ENCODE measurements at regions not wholly inside any gene's neighbourhood (a gene's known extent, or its start where the extent isn't known, plus 50 kb on each side); places are given as distances from the start of the nearest gene placed in this dataset.

DNA sequence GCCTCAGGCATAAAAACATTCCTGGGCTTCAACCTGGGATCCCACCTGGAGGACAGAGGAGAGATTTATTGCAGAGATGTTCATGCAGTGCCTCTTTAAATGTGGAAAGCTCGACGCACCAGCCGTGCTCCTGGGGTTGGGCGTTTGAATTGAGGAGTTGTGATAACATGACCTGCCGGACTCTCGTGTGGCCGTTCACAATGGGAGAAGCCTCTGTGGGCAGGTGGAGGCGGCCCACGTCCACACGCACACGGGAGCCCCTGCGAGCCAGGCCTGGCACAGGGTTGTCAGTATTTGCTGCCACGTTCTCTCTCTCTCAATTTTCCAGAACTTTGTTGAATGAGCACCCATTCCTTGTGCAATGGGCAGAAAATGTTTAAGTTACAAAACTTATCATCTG, 58.3 kb upstream of the PPARA start:
- no peak for DNase-seq

GRCh38 chr22:46092670-46093410, 57.5 kb upstream of the PPARA start:
- no peak for DNase-seq

- no peak for DNase-seq
These were observed 56.5 kb upstream of the PPARA start for GRCh38 chr22:46093796-46094195.

DNA sequence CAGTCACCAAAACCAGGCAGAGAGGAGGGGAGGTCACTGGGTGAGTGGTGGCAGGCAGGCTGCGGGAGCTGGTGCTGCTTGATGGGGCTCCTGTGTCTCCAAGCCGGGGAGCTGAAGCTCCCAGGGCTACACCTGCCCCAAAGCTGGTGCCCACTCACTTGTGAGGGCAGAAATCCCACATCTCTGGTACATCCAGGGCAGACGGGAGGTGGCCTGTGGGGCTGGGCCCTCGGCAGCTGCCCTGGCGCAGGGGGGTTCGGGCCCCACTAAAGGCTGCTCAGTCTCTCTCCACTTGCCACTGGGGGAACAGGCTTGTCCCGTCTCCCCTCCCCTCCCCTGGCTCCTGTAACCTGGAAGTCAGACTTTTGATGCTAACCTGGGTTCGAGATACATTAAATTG, 55.6 kb upstream of the PPARA start:
- no peak for DNase-seq

DNA sequence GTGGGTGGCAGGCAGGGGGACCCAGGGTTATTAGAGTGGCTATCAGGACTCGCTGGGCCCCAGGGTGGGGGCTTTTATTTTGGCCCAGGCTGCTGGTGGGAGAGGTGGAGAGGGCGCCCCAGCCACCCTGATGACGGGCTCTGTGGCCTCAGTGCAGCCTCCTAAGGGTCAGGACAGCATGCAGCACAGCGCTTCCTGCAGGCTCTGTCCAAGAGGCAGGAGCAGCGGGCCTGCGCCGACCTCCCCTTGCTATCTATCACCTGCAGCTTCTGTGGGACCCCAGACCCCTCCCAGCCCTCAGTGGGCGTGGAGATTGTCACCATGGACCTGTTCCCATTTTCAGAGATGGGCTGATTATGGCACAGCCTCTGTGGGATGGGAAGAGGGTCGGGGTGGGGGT, 54.3 kb upstream of the PPARA start:
- no peak for DNase-seq

GRCh38 chr22:46096706-46097230, 53.6 kb upstream of the PPARA start:
- DNase-seq = no peak

- no peak for DNase-seq
These were observed 52.9 kb upstream of the PPARA start for GRCh38 chr22:46097268-46097900.

GRCh38 chr22:46098525-46099475, 51.5 kb upstream of the PPARA start:
- DNase-seq = no peak

GRCh38 chr22:46099740-46100139, 50.6 kb upstream of the PPARA start:
- no peak for DNase-seq

DNA sequence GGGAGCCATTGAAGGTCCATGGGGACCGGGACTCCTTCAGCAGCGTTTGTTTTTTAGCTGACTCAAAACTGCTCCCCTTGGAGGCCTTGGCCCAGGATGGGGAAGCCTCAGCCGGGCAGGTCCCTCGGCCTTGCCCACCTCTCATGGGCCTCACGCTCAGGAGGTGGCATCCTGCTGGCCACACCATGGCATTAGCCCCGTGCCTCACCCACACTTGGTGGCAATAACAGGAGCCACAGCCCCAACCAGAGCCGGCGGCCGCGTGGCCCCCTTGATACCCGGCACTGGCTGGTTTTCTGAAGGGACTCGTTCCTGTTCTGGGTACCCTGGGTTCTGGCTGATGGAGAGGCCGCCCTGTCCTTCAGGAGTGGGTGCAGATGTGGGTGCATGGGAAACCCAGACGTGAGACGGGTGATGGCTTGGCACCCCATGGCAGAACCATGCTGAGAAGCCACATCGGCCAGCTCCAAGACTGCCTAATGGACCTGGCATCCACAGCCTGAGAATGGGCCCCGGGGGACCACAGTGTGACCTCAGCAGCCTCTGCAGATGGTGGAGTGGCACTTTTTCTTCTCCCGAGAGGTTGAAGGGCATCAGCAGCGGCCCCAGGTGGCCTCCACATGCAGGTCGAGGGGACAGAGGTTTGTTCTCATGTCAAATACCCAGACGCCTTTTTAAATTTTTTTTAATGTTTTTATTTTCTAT, 49.8 kb upstream of the PPARA start:
- DNase-seq = no peak
